ENCODE measurements at regions not wholly inside any gene's neighbourhood (a gene's known extent, or its start where the extent isn't known, plus 50 kb on each side); places are given as distances from the start of the nearest gene placed in this dataset.

- no peak for TF ChIP-seq ZNF646 (CRISPR knock-in tag; IDR thresholded peaks at IDR 0.05)
- no peak for TF ChIP-seq SRSF9 (IDR thresholded peaks at IDR 0.05; ENCODE audit: borderline replicate concordance, insufficient read depth, low read depth, low read length, poor library complexity, severe bottlenecking)
- TF ChIP-seq RELA (CRISPR knock-in tag; IDR thresholded peaks at IDR 0.05), result no peak
- no peak for TF ChIP-seq HOXA3 (CRISPR knock-in tag; IDR thresholded peaks at IDR 0.05)
- no peak for TF ChIP-seq NR1H2 (CRISPR knock-in tag; IDR thresholded peaks at IDR 0.05; ENCODE audit: borderline replicate concordance, low read depth)
- TF ChIP-seq TOE1 (CRISPR knock-in tag; IDR thresholded peaks at IDR 0.05), result no peak
- TF ChIP-seq HMGXB4 (CRISPR knock-in tag; IDR thresholded peaks at IDR 0.05; ENCODE audit: borderline replicate concordance in 1 of 2, low read depth in 1 of 2), result no peak
- no peak for TF ChIP-seq ZNF430 (CRISPR knock-in tag; IDR thresholded peaks at IDR 0.05)
Observed at GRCh38 chr12:24424889-24425600, 475.6 kb upstream of the SOX5 start (continued).

Data from HepG2 (cell line).